HS-27A (cell line): ENCODE measurements at regions not wholly inside any gene's neighbourhood (a gene's known extent, or its start where the extent isn't known, plus 50 kb on each side); places are given as distances from the start of the nearest gene placed in this dataset.

ENCODE experiments used
- DNase-seq: peaks from one replicate; pipeline ENCODE4 v3.0.0-alpha.2; 2012; ENCODE audit warnings: low read depth, missing footprints

DNA sequence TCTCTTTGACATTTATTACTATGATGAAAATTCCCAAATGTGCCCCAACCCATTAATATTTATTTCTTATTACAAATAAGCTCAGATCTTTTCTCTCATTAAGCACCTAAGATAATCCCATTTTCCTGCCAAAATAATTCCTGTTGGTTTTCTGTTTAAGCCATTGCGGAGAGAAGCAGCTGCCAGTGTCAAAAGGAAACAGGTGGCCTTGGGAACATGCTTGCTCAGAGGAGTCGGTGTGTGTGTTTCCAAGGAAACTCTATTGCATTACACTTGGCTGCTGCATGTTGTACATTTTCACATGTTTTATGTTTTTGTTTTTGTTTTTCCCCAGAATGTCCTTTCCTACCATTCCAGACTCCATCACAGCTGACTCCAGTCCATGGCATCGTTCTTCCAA lies 56.4 kb downstream of the CD24 start:
- no peak for DNase-seq

DNA sequence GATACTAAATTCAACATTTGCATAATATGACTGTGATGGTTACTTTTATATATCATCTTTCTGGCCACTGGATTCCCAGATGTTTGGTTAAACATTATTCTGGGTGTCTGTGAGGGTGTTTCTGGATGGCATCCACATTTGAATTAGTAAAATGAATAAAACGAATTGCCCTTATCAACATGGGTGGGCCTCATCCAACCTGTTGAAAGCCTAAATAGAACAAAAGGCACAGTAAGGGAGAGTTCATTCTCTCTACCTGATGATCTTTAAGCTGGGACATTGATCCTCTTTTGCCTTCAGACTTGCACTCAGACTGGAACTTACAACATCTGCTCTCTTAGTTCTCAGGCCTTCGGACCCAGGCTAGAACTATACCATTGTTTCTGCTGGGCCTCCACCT lies 57.6 kb downstream of the CD24 start:
- DNase-seq = no peak

GRCh38 chr6:106913676-106914280 lies 60.8 kb downstream of the CD24 start:
- no peak for DNase-seq

DNA sequence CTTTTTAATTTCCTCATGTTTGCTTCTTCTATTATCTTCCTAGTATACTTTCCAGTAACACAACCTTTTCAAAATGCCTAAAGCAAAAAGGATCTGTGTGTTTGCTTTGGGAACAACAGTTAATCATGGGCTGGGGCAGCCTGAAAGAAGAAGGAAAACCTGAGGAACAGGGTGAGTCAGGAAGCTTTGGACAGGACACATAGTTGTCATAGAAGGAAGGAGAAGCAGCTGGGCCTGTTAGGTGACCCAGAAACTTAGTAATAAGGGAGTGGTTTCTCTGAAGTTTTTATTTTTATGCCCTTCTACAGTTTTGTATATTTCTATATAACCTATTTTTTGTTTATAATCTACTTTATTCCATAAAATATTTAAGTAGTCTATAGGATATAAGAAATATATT lies 61.4 kb downstream of the CD24 start:
- no peak for DNase-seq

DNA sequence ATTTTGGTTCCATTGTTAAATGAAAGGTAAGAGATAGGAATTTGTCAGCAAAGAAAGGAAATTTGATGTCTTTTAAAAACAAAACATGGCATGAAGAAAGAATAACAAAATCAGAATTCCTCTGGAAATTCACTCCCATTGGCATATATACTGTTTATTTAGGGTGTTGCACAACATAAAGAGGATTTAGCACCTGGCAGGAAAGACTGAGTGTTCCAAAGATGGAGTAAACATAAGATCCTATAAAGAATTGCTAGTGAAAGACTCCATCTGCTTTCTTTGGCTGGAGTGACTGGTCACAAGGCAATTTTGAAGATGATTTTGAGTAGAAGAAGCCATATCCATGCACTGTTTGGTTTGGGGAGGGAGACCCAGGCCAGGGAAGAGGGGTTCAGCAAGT lies 62.4 kb downstream of the CD24 start:
- no peak for DNase-seq

DNA sequence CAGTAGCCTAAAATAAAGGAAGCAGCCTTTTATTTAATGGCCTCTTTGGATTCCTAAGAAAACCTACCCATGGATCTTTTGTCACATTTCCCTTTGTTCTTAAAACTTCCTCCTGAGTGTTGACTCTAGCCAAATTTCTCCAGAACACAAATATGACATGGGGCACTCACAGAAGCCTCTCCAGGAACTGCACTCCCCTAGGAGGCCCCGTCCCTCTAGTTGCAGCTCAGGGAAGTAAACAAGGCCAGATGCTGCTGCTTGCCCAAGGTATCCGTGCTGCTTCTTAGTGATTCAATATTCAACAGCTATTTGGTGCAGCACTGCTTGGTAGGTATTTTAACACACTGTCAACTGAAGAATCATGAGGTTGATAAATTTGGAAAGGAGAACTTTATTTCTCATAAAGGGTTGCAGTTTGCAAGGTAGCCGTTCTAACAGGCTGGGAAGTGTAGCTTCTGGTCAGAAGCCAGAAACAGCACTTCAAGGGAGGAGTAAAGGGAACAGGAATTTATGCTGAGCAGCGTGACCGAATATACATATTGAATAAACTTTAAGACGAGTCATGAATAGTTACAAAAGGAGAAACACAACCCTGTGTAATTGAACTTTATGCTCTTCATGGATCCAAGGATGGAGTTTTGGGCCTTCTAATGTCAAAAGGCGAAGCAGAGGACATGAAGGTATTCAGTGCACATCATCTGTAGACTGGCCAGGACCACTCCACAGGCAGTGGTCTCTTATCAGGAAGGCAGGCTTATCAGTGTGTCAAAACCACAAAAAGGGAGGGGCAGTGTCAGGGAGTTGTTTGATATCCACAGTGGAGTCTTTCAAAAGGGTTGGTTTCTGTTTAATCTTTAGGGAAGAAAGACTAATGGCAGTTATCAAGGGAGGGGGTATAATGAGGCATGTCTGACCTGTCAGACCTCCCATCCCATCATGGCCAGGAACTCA lies 63.3 kb downstream of the CD24 start:
- DNase-seq = no peak

- no peak for DNase-seq
These were observed 66.1 kb downstream of the CD24 start for GRCh38 chr6:106908386-106908840.

DNA sequence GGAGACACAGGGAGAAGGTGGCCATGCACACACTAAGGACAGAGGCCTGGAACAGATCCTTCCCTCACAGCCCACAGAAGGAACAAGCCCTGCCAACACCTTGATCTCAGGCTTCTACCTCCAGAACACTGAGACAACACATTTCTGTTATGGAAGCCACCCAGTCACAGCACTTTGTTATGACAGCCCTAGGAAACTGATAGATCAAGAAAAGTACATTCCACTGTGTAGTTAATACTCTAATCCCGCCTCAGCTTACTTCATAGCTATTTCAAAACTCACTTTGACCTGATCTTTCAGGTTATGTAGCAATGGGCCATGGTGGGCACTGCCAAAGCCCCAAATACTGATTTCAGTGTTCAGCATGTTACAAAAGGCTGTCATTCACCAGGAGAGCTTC lies 66.8 kb downstream of the CD24 start:
- no peak for DNase-seq

- no peak for DNase-seq
These were observed 68.3 kb downstream of the CD24 start for GRCh38 chr6:106906232-106906631.

GRCh38 chr6:106903299-106903698 lies 71.2 kb downstream of the CD24 start:
- DNase-seq = no peak

DNA sequence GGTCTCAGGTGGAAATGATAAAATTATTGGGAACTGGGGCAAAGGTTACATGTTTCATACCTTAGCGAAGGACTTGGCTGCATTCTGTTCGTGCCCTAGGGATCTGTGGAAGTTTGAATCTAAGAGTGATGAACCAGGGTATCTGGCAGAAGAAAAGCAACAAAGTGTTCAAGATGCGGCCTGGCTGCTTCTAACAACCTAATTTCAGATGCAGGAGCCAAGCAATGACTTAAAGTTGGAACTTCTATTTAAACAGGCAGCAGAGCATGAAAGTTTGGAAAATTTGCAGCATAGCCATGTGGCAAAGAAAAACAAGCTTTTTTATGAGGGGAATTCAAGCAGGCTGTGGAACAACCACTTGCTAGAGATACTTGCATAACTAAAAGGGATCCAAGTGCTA lies 73.5 kb downstream of the CD24 start:
- DNase-seq = no peak

- DNase-seq = no peak
These were observed 74.8 kb downstream of the CD24 start for GRCh38 chr6:106899697-106900096.

- no peak for DNase-seq
These were observed 76.9 kb downstream of the CD24 start for GRCh38 chr6:106897580-106897979.

GRCh38 chr6:106895703-106896040 lies 78.9 kb downstream of the CD24 start:
- no peak for DNase-seq

DNA sequence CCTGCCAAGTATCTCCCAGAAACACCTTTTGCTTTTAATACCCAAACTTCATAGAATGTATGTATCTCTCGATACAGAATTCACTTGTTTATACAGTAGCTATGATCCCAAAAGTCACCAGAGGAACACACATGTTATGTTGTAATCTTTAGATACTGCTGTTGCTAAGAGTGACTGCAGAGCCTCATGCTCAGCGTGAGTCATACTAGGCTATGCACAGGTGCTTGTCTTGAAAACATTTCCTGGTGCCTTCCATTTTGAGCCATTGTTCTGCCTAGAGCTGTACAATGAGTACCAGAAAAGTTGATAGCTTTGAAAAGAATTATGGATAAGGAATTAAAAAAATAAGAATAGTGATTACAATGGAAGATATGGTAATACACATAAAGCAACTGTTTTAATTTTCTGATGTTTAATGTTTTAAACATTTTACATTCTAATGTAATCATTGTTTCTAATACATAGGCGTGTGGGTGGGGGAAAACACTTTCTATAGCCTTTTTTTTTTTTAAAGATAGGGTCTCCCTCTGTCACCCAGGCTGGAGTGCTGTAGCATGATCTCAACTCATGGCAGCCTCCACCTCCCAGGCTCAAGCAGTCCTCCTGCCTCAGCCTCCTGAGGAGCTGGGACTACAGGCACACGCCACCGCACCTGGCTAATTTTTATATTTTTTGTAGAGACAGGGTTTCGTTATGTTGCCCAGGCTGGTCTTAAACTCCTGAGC lies 79.4 kb downstream of the CD24 start:
- DNase-seq = no peak

DNA sequence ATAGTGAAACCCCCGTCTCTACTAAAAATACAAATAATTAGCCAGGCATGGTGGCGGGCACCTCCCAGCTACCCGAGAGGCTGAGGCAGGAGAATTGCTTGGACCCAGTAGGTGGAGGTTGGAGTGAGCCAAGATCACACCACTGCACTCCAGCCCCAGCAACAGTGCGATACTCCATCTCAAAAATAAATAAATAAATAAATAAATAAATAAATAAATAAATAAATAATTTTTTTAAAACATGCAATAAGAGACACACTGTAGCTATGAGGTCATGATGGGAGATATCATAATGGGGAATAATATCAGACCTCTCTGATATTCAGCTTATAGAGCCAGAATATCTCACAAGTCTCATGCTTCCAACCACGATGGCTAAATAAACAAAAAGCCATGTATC lies 82.3 kb downstream of the CD24 start:
- no peak for DNase-seq

- DNase-seq = no peak
These were observed 84.1 kb downstream of the CD24 start for GRCh38 chr6:106890447-106890846.

DNA sequence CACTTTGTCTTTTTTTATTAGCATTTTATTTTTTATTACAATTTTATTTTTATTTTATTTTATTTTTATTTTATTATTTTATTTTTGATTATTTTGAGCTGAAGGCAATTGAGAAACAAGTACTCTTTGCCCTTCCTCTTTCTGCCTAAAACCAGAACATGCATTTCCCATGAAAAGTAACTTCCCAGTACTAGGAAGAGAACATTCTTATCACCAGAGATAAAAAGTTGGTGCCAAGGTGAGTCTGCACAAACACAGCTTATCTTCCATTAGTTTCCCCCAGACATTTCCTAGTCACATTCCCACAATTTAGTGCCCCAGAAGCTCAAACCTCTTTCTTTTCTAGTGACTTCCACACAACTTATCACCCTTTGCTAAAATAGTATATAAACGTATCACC lies 84.8 kb downstream of the CD24 start:
- no peak for DNase-seq

DNA sequence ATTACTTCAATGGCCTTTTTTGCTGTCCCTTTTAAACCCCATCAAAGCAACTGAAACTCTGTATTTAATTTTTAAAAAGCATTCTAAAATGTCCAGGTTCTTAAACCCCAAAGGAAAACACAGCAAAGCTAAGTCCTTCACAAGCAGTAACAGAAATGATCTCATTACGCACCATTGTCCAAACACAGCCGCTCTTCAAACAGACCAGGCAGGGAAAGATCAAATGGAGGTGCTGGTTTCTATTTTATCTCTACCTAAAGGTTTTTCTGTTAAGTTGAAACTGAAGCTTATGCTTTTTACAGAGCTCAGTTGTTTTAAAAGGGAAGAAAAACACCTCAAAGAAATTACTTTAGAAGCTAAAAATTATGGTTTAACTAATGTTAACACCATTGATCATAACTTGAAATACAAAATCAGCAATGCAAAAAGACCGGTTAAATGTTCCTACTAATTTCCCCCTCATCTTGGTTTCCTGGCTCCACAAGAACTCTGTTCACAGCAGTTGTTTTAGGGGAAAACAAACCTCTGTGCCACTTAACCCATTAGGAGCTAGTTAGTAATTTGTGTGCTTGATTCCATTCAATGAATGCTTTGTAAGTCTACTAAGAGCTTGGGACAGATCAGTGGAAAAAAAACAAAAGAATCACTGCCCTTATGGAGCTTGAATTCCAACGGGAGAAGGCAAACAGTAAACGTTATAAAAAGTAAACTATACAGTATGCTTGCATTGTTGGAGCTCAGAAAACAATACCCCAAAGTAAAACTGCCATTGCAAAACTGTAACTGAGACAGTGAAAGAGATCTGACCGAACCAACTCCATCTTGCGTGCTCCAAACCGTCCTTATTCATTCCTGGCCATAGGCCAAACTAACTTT lies 87.4 kb downstream of the CD24 start:
- no peak for DNase-seq

DNA sequence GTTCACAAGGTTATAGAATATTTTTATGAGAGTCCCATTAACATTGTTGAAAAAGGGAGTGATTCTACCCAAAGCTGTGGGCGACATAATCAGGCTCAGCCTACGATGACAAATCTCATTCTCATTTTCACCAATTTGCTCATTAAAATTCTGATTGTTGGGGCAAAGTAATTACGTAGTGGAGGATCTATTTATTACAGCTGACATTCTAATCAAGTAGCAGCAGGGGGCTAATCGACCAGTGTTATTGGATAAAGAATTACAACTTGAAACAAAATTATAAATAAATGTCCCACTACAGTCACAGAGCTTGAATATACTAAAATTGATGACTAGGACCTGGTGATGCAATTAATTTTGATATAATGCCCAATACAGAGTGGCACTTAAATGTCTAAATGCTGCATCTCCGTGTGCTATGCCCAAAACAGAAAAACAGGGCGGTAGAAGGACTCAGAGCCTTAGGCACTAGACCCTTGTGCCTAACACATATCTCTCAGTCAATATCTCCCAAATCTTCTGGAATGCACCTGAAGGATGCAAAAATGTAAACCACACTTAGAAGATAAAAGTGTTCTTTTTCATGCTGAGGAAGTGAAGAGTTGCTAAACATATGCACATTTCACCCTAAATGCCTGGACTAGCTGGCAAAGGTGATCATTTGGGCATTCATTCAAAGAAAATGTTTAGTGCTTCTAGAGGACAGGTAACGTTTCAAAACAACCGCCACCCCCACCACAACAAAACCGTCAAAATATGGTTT lies 88.3 kb downstream of the CD24 start:
- DNase-seq = no peak

GRCh38 chr6:106885679-106886078 lies 88.8 kb downstream of the CD24 start:
- no peak for DNase-seq
